GM23338 (cell line): ENCODE measurements at regions not wholly inside any gene's neighbourhood (a gene's known extent, or its start where the extent isn't known, plus 50 kb on each side); places are given as distances from the start of the nearest gene placed in this dataset.

Experiments
- CTCF ChIP-seq, 2 experiments: fragments of 200-600 bp in 1 of 2; sonication (generic) in 1 of 2; conservative IDR thresholded peaks; 2 replicates each; pipeline versions ENCODE4 v1.5.1 to v1.6.1; 2016 to 2017; ENCODE audit warnings: antibody characterized with exemption in 2 of 2, low read depth in 2 of 2, mild to moderate bottlenecking in 2 of 2, moderate library complexity in 1 of 2
- EZH2 ChIP-seq: fragments of 200-600 bp; sonication (generic); IDR thresholded peaks from one replicate; pipeline ENCODE4 v1.8.0; 2017; ENCODE audit warnings: antibody characterized with exemption, mild to moderate bottlenecking, low read depth; ENCODE audit not compliant: unreplicated experiment
- EZH2phosphoT487 ChIP-seq: fragments of 200-600 bp; sonication (generic); IDR thresholded peaks from one replicate; pipeline ENCODE4 v1.8.1; 2018; ENCODE audit warnings: antibody characterized with exemption; ENCODE audit not compliant: unreplicated experiment
- NANOG ChIP-seq: IDR thresholded peaks from 2 replicates; pipeline ENCODE4 v1.6.1; 2016; ENCODE audit warnings: antibody characterized with exemption, borderline replicate concordance
- POLR2AphosphoS5 ChIP-seq: IDR thresholded peaks from 2 replicates; pipeline ENCODE4 v1.6.1; 2016; ENCODE audit warnings: antibody characterized with exemption, low read depth
- REST ChIP-seq: IDR thresholded peaks from one replicate; pipeline ENCODE4 v1.6.1; 2018; ENCODE audit warnings: antibody characterized with exemption; ENCODE audit not compliant: unreplicated experiment

DNA sequence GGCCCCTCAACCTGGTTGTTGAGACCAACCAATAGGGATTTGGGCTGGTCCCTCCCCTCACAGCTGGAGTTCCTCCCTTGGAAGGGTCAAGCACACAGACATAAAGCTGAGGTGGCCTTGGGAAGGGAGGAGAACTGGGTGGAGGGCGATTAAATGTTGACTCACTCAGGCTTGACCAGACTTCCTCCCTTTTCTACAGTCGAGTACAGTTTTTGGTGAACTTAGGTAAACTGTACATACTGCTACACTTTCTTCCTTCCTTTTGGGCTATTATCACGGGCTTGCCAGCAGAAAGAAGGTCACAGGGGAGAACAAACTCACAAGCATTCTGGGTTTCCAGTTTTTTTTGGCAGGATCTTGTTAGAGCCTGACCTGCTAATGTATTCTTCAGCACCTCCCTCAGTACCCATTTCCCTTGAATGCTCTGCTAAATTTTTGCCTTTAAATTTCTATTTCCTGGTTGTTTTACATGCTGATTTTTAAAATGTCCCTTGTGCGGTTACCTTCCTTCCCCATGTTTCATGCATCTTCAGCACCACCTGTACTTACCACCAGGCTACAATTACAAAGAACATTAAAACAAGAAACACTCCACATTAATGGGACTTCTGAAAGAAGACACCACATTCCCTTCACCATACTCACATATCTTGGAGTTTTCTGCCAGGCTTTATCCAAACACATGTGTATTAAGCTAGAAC lies 135.2 kb upstream of the RASGEF1B start:
- TF ChIP-seq CTCF (conservative IDR thresholded peaks at IDR 0.05; ENCODE audit: low read depth in 2 of 2) (no peak), EZH2 (no peak), REST (no peak), POLR2AphosphoS5 (no peak), EZH2phosphoT487 (no peak), NANOG (no peak)
